ENCODE measurements at regions not wholly inside any gene's neighbourhood (a gene's known extent, or its start where the extent isn't known, plus 50 kb on each side); places are given as distances from the start of the nearest gene placed in this dataset.

DNA sequence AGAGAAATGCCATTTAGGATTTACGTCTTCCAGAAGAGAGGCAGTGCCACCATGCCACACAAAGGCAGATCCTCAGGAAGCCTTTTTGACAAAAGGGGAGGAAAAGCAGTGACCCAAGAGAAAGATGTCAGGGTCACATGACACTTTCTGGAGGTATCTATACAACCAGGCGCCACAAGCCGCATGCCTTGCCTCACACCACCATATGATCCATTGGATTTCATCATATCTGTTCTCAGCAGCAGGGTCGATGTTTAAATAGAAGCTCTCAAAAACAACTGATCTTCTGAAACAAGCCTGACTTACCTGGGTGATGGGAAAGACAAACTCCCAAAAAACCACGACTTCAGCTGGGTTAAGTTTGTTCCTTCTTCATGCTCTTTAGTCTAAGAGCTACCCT lies 52.5 kb upstream of the UNC5B start:
- no peak for DNase-seq

DNA sequence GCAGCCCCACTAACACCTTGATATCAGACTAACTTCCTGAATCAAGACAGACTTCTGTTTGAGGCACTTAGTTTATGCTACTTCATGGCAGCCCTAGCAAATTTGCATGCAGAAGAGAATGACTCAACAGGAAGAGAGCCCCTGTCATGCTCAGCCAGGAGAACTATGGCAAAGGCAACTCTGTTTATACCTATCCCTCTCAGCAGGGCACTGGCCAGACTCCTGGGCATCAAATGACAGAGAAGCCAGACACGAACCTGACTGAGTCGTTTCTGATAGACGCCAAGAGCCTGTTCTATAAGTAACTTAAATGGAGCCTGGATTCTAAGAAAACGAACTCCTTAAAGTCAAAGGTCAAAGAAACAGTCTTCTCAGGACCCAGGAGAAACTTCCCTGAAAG lies 50.9 kb upstream of the UNC5B start:
- peak; percentile 20 for DNase-seq

Data from activated CD4-positive, alpha-beta T cell treated with anti-CD3 and anti-CD28 coated beads, Interleukin-2, amount 50 U/mL, for 16 hours (primary cell).